HUDEP-2 (cell line): ENCODE measurements at regions not wholly inside any gene's neighbourhood (a gene's known extent, or its start where the extent isn't known, plus 50 kb on each side); places are given as distances from the start of the nearest gene placed in this dataset.

ENCODE experiments used
- DNase-seq, 76 experiments: peaks; one replicate each; lab custom pipeline; 2025; ENCODE audit not compliant: unreplicated experiment in 76 of 76; lab: John Stamatoyannopoulos, UW

- no peak for DNase-seq
Observed at GRCh38 chr18:78165525-78165924, 814.1 kb upstream of the SALL3 start.

- DNase-seq = no peak
Observed at GRCh38 chr18:78168526-78168925, 811.1 kb upstream of the SALL3 start.

- DNase-seq = no peak
Observed at GRCh38 chr18:78169174-78169864, 810.3 kb upstream of the SALL3 start.

- DNase-seq = no peak
Observed at GRCh38 chr18:78171954-78172353, 807.7 kb upstream of the SALL3 start.

- no peak for DNase-seq
Observed at GRCh38 chr18:78174737-78175136, 804.9 kb upstream of the SALL3 start.

GRCh38 chr18:78178812-78179211 is 800.8 kb upstream of the SALL3 start:
- no peak for DNase-seq

- DNase-seq = no peak
Observed at GRCh38 chr18:78180741-78181140, 798.9 kb upstream of the SALL3 start.

GRCh38 chr18:78183815-78184214 is 795.8 kb upstream of the SALL3 start:
- DNase-seq = no peak

- DNase-seq = no peak
Observed at GRCh38 chr18:78191276-78191675, 788.3 kb upstream of the SALL3 start.

- no peak for DNase-seq
Observed at GRCh38 chr18:78192054-78192453, 787.6 kb upstream of the SALL3 start.

GRCh38 chr18:78196280-78196679 is 783.3 kb upstream of the SALL3 start:
- no peak for DNase-seq

GRCh38 chr18:78199002-78199401 is 780.6 kb upstream of the SALL3 start:
- no peak for DNase-seq

GRCh38 chr18:78199611-78200010 is 780.0 kb upstream of the SALL3 start:
- no peak for DNase-seq

- no peak for DNase-seq
Observed at GRCh38 chr18:78207942-78208341, 771.7 kb upstream of the SALL3 start.

- no peak for DNase-seq
Observed at GRCh38 chr18:78208461-78208860, 771.2 kb upstream of the SALL3 start.

- no peak for DNase-seq
Observed at GRCh38 chr18:78213361-78213994, 766.1 kb upstream of the SALL3 start.

GRCh38 chr18:78221496-78221895 is 758.1 kb upstream of the SALL3 start:
- DNase-seq = no peak

GRCh38 chr18:78228974-78229373 is 750.6 kb upstream of the SALL3 start:
- DNase-seq = no peak

GRCh38 chr18:78230911-78231310 is 748.7 kb upstream of the SALL3 start:
- no peak for DNase-seq

GRCh38 chr18:78232196-78232595 is 747.4 kb upstream of the SALL3 start:
- no peak for DNase-seq

- DNase-seq = no peak
Observed at GRCh38 chr18:78237864-78238263, 741.8 kb upstream of the SALL3 start.

GRCh38 chr18:78238404-78239089 is 741.1 kb upstream of the SALL3 start:
- DNase-seq = no peak
